ENCODE measurements at regions not wholly inside any gene's neighbourhood (a gene's known extent, or its start where the extent isn't known, plus 50 kb on each side); places are given as distances from the start of the nearest gene placed in this dataset.

GRCh38 chr5:116646611-116647289 lies 72.1 kb upstream of the SEMA6A start:
- no peak for TF ChIP-seq CTCF (conservative IDR thresholded peaks at IDR 0.05; ENCODE audit: low read depth, low read length)
- no peak overlapping the region for H3K4me3 ChIP-seq (ENCODE audit: low read depth, low read length)
- DNase-seq (ENCODE audit: low read depth) = no peak

DNA sequence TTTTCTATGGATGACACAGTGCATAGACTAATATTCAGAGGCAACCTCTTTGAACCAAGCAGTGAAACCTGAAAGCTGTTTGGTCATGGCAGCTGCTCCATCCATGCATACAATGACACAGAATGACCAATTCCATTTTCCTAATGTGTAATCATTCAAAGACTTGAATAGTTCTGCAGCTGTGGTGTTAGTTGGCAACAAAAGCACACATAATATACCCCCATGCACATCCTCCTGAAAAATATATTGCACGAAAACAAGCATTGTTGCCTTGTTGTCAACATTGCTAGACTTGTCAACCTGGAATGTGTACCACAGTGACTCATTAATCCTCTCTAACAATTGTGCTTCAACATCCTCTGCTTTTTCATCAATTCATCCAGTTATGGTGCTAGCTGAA lies 71.0 kb upstream of the SEMA6A start:
- no peak for TF ChIP-seq CTCF (conservative IDR thresholded peaks at IDR 0.05; ENCODE audit: low read depth, low read length)
- no peak overlapping the region for H3K4me3 ChIP-seq (ENCODE audit: low read depth, low read length)
- no peak for DNase-seq (ENCODE audit: low read depth)

DNA sequence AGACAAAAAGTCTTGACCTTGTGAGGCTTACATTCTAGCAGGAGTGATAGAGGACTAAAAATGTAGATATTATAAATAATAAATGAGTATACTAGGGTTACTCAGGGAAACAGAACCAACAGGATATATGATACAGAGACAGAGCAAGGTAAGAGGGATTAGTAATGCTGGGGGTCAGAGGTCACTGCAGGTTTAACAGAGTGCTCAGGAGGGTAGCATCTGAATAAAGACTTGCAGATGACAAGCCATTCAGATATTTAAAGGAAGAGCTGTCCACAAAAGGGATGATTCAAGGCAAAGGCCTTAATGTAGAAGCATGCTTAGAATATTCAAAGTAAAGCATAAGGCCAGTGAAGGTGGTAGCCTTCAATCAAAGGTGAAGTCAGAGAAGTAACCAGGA lies 65.6 kb upstream of the SEMA6A start:
- no peak for DNase-seq (ENCODE audit: low read depth)
- TF ChIP-seq CTCF (conservative IDR thresholded peaks at IDR 0.05; ENCODE audit: low read depth, low read length) = no peak
- H3K4me3 ChIP-seq (ENCODE audit: low read depth, low read length) = no peak overlapping the region

- TF ChIP-seq CTCF (conservative IDR thresholded peaks at IDR 0.05; ENCODE audit: low read depth, low read length) = no peak
- no peak for DNase-seq (ENCODE audit: low read depth)
- H3K4me3 ChIP-seq (ENCODE audit: low read depth, low read length) = no peak overlapping the region
Observed at GRCh38 chr5:116637149-116637740, 62.6 kb upstream of the SEMA6A start.

DNA sequence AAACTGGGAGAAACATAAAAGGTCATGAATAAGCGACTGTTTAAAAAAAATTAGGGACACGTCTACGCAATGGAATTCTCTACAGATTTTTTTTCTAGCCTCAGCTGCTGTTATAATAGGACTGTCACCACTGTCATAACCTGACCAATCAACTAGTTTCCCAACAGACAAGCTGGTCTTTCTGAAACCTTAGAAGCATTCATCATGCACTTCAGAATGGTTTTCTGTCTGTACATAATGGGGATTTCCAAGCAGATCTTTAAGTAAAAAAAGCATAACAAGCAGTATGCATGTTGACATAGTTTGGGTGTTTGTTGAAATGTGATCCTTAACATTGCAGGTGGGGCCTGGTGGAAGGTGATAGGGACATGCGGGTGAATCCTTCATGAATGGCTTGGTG lies 58.3 kb upstream of the SEMA6A start:
- H3K4me3 ChIP-seq (ENCODE audit: low read depth, low read length) = no peak overlapping the region
- no peak for TF ChIP-seq CTCF (conservative IDR thresholded peaks at IDR 0.05; ENCODE audit: low read depth, low read length)
- DNase-seq (ENCODE audit: low read depth) = no peak

DNA sequence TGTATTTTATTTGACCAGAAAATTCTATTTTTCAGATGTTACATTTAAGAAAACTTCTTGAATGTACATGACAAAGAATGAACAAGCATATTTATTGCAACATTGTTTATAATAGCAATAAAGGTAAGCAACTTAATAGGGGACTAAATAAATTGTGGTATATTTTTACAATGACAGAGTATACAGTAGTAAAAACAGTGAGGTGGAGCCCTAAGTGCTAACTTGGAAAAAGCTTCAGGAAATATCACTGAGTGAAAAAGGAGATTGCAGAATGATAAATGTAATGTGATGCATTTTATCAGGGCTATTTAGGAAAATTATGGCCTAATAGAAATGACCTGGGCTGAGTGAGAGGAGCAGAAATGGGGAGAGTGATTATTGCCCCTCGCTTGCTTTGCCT lies 56.5 kb upstream of the SEMA6A start:
- DNase-seq (ENCODE audit: low read depth) = no peak
- TF ChIP-seq CTCF (conservative IDR thresholded peaks at IDR 0.05; ENCODE audit: low read depth, low read length) = no peak
- H3K4me3 ChIP-seq (ENCODE audit: low read depth, low read length) = no peak overlapping the region

GRCh38 chr5:116629168-116629567 lies 54.5 kb upstream of the SEMA6A start:
- H3K4me3 ChIP-seq (ENCODE audit: low read depth, low read length) = no peak overlapping the region
- no peak for DNase-seq (ENCODE audit: low read depth)
- TF ChIP-seq CTCF (conservative IDR thresholded peaks at IDR 0.05; ENCODE audit: low read depth, low read length) = no peak
